Heart left ventricle (tissue), 13 donors: ENCODE measurements at regions not wholly inside any gene's neighbourhood (a gene's known extent, or its start where the extent isn't known, plus 50 kb on each side); places are given as distances from the start of the nearest gene placed in this dataset.

Experiments used
- POLR2A ChIP-seq, 2 donors: fragments of 450-650 bp; IDR thresholded peaks; one replicate each; pipeline ENCODE4 v1.6.1; 2017; ENCODE audit warnings: antibody characterized with exemption in 2 of 2, mild to moderate bottlenecking in 2 of 2, moderate library complexity in 2 of 2
- TF ChIP-seq, protein P1 (sequence below), 12 donors: fragments of 200-600 bp; sonication (generic) in 4 of 12; IDR thresholded peaks; one replicate each; pipeline versions ENCODE4 v1.5.0 to v1.8.0; 2018 to 2022; ENCODE audit warnings: antibody characterized with exemption in 12 of 12, mild to moderate bottlenecking in 5 of 12
- donor health status: ischemic (EF 13 %, LVEDD 7.1; RV severe dilation, severe dysfunction).
- donor health status: DM: no; HTN: yes; CAD: no.
- donor health status: DM: no; HTN: no; CAD: no.
- donor health status: ischemic (EF 25% LVEDD 6.9; RV normal size, moderate dysfunction).
- donor health status: ischemic (EF 25% LVEDD 5.7; RV mildly dilated, moderate dysfunction).
- donor health status: ischemic (EF 35%, LVEDD 5.7; RV mildly dilated, moderate dysfunction).
- donor health status: nonischemic (EF 11% LVEDD 7.7; RV severe dilation, severe dysfunction).
- donor health status: DM: yes; HTN: yes; CAD: no.
- donor health status: PGD.
- donor health status: ischemic (EF 29% LVEDD 5.4; RV normal size, mild dysfunction).
- donor health status: nonischemic (EF 23%, LVEDD 6.1; RV moderate dilation, normal function).

DNA sequence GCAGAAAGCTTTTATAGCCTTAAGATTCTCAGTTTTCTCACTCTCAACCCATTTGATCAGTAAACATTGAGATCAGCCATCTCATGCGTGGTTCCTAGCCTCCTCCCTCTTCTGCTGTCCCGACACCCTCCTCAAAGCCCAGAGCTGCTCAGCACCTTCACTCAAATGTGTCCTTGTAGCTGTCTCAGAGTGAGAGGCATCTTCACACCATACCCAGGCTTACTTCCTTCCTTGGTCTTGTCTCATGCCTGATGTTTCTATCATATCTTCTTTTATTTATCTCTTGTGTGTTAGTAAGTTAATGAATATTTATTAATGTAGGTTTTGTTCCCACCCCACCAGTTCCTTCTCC, 72.4 kb upstream of the SNX2 start:
- TF ChIP-seq, protein P1, sequence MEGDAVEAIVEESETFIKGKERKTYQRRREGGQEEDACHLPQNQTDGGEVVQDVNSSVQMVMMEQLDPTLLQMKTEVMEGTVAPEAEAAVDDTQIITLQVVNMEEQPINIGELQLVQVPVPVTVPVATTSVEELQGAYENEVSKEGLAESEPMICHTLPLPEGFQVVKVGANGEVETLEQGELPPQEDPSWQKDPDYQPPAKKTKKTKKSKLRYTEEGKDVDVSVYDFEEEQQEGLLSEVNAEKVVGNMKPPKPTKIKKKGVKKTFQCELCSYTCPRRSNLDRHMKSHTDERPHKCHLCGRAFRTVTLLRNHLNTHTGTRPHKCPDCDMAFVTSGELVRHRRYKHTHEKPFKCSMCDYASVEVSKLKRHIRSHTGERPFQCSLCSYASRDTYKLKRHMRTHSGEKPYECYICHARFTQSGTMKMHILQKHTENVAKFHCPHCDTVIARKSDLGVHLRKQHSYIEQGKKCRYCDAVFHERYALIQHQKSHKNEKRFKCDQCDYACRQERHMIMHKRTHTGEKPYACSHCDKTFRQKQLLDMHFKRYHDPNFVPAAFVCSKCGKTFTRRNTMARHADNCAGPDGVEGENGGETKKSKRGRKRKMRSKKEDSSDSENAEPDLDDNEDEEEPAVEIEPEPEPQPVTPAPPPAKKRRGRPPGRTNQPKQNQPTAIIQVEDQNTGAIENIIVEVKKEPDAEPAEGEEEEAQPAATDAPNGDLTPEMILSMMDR (IDR thresholded peaks at IDR 0.05), result no peak
- no peak for TF ChIP-seq POLR2A (IDR thresholded peaks at IDR 0.05)
